IMR-90 (cell line): ENCODE measurements at regions not wholly inside any gene's neighbourhood (a gene's known extent, or its start where the extent isn't known, plus 50 kb on each side); places are given as distances from the start of the nearest gene placed in this dataset.
A peak's percentile ranks its signal among the peaks of the same experiment; 100 is the strongest.

ENCODE experiments used
- ATAC-seq: fragments of 200-7000 bp; cut with Tn5 transposase; 2 replicates; pipeline ENCODE4 v1.9.1; 2020; ENCODE audit warnings: low read depth, mild to moderate bottlenecking, moderate library complexity
- BruUV-seq: library from RNA; stranded (reverse); fragments of 400-500 nt; replicated peaks from 2 replicates; lab custom pipeline; 2021; lab: Mats Ljungman, UMichigan
- CTCF ChIA-PET: fragments of 300-600 bp; formaldehyde crosslinking; extraction: SDS; loops from one replicate; lab custom pipeline; 2021; ENCODE audit warnings: antibody characterized with exemption; lab: Yijun Ruan, JAX
- POLR2A ChIA-PET: fragments of 300-600 bp; sonication (Branson Sonifier 250); formaldehyde crosslinking; loops from one replicate; lab custom pipeline; 2022; ENCODE audit warnings: antibody characterized with exemption; ENCODE audit not compliant: unreplicated experiment; lab: Charles Lee
- DNase-seq: peaks from one replicate; pipeline ENCODE4 v3.0.0; 2013
- H2AFZ ChIP-seq: replicated peaks from 2 replicates; pipeline ENCODE3; 2013; ENCODE audit warnings: low read length, mild to moderate bottlenecking; ENCODE audit not compliant: poor library complexity
- H2AK5ac ChIP-seq: 2 replicates; pipeline ENCODE4 v1.6.1; 2013; ENCODE audit warnings: low read depth, low read length, inconsistent platforms
- H2AK9ac ChIP-seq: replicated peaks from 2 replicates; pipeline ENCODE3; 2013; ENCODE audit warnings: mild to moderate bottlenecking, low read depth, low read length, moderate library complexity; ENCODE audit not compliant: poor library complexity
- H2BK120ac ChIP-seq: 2 replicates; pipeline ENCODE4 v1.6.1; 2013; ENCODE audit warnings: low read depth, low read length, inconsistent platforms
- H2BK15ac ChIP-seq: 3 replicates; pipeline ENCODE4 v1.6.1; 2013; ENCODE audit warnings: low read depth, low read length, inconsistent platforms
- H2BK20ac ChIP-seq: 2 replicates; pipeline ENCODE4 v1.6.1; 2013; ENCODE audit warnings: low read depth, mild to moderate bottlenecking, inconsistent platforms, low read length, moderate library complexity
- H2BK5ac ChIP-seq: 2 replicates; pipeline ENCODE4 v1.6.1; 2013; ENCODE audit warnings: mild to moderate bottlenecking, low read depth, low read length, inconsistent platforms; ENCODE audit not compliant: poor library complexity, severe bottlenecking
- H3K14ac ChIP-seq: replicated peaks from 2 replicates; pipeline ENCODE4 v1.6.1; 2013; ENCODE audit warnings: low read depth, low read length, inconsistent platforms
- H3K18ac ChIP-seq: 2 replicates; pipeline ENCODE4 v1.6.1; 2013; ENCODE audit warnings: low read depth, low read length, control low read depth
- H3K23ac ChIP-seq: 2 replicates; pipeline ENCODE4 v1.6.1; 2013; ENCODE audit warnings: low read depth, low read length, inconsistent platforms
- H3K27ac ChIP-seq: 2 replicates; pipeline ENCODE4 v1.5.1; 2013; ENCODE audit warnings: mild to moderate bottlenecking, control low read depth, low read length; ENCODE audit not compliant: insufficient read depth
- H3K27me3 ChIP-seq: 2 replicates; pipeline ENCODE4 v1.6.1; 2013; ENCODE audit warnings: low read length; ENCODE audit not compliant: control insufficient read depth, insufficient read depth
- H3K36me3 ChIP-seq: 2 replicates; pipeline ENCODE4 v1.6.1; 2013; ENCODE audit warnings: low read length, mixed read lengths; ENCODE audit not compliant: control insufficient read depth, insufficient read depth
- H3K4ac ChIP-seq: 2 replicates; pipeline ENCODE4 v1.6.1; 2013; ENCODE audit warnings: low read depth, low read length, inconsistent platforms
- H3K4me1 ChIP-seq: 2 replicates; pipeline ENCODE4 v1.6.1; 2013; ENCODE audit warnings: low read length, mixed read lengths; ENCODE audit not compliant: control insufficient read depth, insufficient read depth
- H3K4me2 ChIP-seq: 2 replicates; pipeline ENCODE4 v1.6.1; 2013; ENCODE audit warnings: low read depth, mild to moderate bottlenecking, control low read depth, low read length, moderate library complexity
- H3K4me3 ChIP-seq: 2 replicates; pipeline ENCODE4 v1.5.1; 2013; ENCODE audit warnings: low read depth, mild to moderate bottlenecking, control low read depth, low read length, moderate library complexity; ENCODE audit not compliant: insufficient read depth
- H3K56ac ChIP-seq: 2 replicates; pipeline ENCODE4 v1.6.1; 2013; ENCODE audit warnings: low read length, inconsistent platforms; ENCODE audit not compliant: insufficient read depth; ENCODE audit errors: extremely low read depth
- H3K79me1 ChIP-seq, 2 experiments: 2 replicates each; pipeline ENCODE4 v1.6.1; 2013; ENCODE audit warnings: low read length in 2 of 2, inconsistent platforms in 1 of 2, low read depth in 1 of 2
- H3K9ac ChIP-seq: 2 replicates; pipeline ENCODE4 v1.6.1; 2013; ENCODE audit warnings: low read depth, low read length, control low read depth
- H3K9me1 ChIP-seq: 2 replicates; pipeline ENCODE4 v1.6.1; 2013; ENCODE audit warnings: low read length, inconsistent platforms; ENCODE audit not compliant: insufficient read depth
- H3K9me3 ChIP-seq: 2 replicates; pipeline ENCODE4 v1.6.1; 2013; ENCODE audit warnings: low read length; ENCODE audit not compliant: control insufficient read depth, insufficient read depth
- H4K20me1 ChIP-seq: 2 replicates; pipeline ENCODE4 v1.6.1; 2013; ENCODE audit warnings: low read length, inconsistent platforms; ENCODE audit not compliant: insufficient read depth
- H4K5ac ChIP-seq: 2 replicates; pipeline ENCODE4 v1.6.1; 2013; ENCODE audit warnings: mild to moderate bottlenecking, low read depth, low read length, control low read depth
- H4K8ac ChIP-seq, 2 experiments: 2 replicates each; pipeline ENCODE4 v1.6.1; 2013; ENCODE audit warnings: low read depth in 2 of 2, low read length in 2 of 2, control low read depth in 1 of 2, inconsistent platforms in 1 of 2
- H4K91ac ChIP-seq: 2 replicates; pipeline ENCODE4 v1.6.1; 2013; ENCODE audit warnings: low read depth, low read length, inconsistent platforms; ENCODE audit not compliant: insufficient read depth
- BHLHE40 ChIP-seq: fragments of 150-350 bp; IDR thresholded peaks from 2 replicates; pipeline ENCODE4 v1.6.1; 2016; ENCODE audit warnings: mild to moderate bottlenecking, low read depth, low read length
- CEBPB ChIP-seq: IDR thresholded peaks from 2 replicates; pipeline ENCODE4 v1.6.1; 2012; ENCODE audit warnings: low read depth, low read length, improper control_type of control experiment
- CHD1 ChIP-seq: IDR thresholded peaks from 2 replicates; pipeline ENCODE4 v1.6.1; 2012; ENCODE audit warnings: low read depth, low read length, improper control_type of control experiment
- FOS ChIP-seq: fragments of 150-350 bp; IDR thresholded peaks from 2 replicates; pipeline ENCODE4 v1.6.1; 2016; ENCODE audit warnings: low read depth, low read length
- MAFK ChIP-seq: IDR thresholded peaks from 2 replicates; pipeline ENCODE4 v1.6.1; 2012; ENCODE audit warnings: low read depth, low read length, improper control_type of control experiment
- MAZ ChIP-seq: IDR thresholded peaks from 2 replicates; pipeline ENCODE4 v1.6.1; 2012; ENCODE audit warnings: low read depth, mild to moderate bottlenecking, low read length, improper control_type of control experiment, moderate library complexity, borderline replicate concordance
- MXI1 ChIP-seq: IDR thresholded peaks from 2 replicates; pipeline ENCODE4 v1.6.1; 2012; ENCODE audit warnings: low read depth, mild to moderate bottlenecking, low read length, moderate library complexity, borderline replicate concordance
- NFE2L2 ChIP-seq: fragments of 150-350 bp; IDR thresholded peaks from 2 replicates; pipeline ENCODE4 v1.6.1; 2016; ENCODE audit warnings: low read depth, mild to moderate bottlenecking, low read length
- POLR2A ChIP-seq: IDR thresholded peaks from 2 replicates; pipeline ENCODE4 v1.6.1; 2012; ENCODE audit warnings: mild to moderate bottlenecking, low read depth, low read length
- RCOR1 ChIP-seq: IDR thresholded peaks from 2 replicates; pipeline ENCODE4 v1.6.1; 2012; ENCODE audit warnings: mild to moderate bottlenecking, low read length, improper control_type of control experiment; ENCODE audit not compliant: insufficient replicate concordance
- RFX5 ChIP-seq: IDR thresholded peaks from 2 replicates; pipeline ENCODE4 v1.8.0; 2012; ENCODE audit warnings: low read depth, mild to moderate bottlenecking, low read length, moderate library complexity
- SMC3 ChIP-seq: fragments of 150-350 bp; IDR thresholded peaks from 2 replicates; pipeline ENCODE4 v1.6.1; 2016; ENCODE audit warnings: low read depth, mild to moderate bottlenecking, antibody characterized with exemption, low read length, moderate library complexity
- WGBS, 2 experiments: methylation state at CpG; one replicate each; pipeline versions ENCODE4 v1.1.5 to v1.1.7; 2013; ENCODE audit warnings: missing lambda C conversion rate in 2 of 2; ENCODE audit not compliant: insufficient read length in 1 of 2; ENCODE audit errors: extremely low coverage in 2 of 2; 5-methylcytosine and 5-hydroxymethylcytosine counted together
- dilution Hi-C: fragments of 300-500 bp; cut with HindIII; formaldehyde crosslinking; loops from one replicate; pipeline ENCODE4 v1.14.3; 2018; ENCODE audit warnings: low sequenced_read_pairs; ENCODE audit not compliant: unreplicated experiment
- in situ Hi-C: fragments of 300-500 bp; cut with MboI; formaldehyde crosslinking; loops from 3 replicates; pipeline ENCODE4 v1.14.3; 2019; ENCODE audit warnings: low sequenced_read_pairs, inconsistent platforms, mixed read lengths
- intact Hi-C: fragments of 100-400 bp; cut with micrococcal nuclease; formaldehyde crosslinking; loops from 2 replicates; pipeline ENCODE4 v1.10.0; 2022
- TF ChIP-seq, protein P1 (sequence below): conservative IDR thresholded peaks from 2 replicates; pipeline ENCODE4 v1.5.1; 2012; ENCODE audit warnings: mild to moderate bottlenecking, low read depth, low read length, improper control_type of control experiment
- TF ChIP-seq, protein P2 (sequence below): fragments of 150-350 bp; IDR thresholded peaks from 2 replicates; pipeline ENCODE4 v1.6.1; 2016; ENCODE audit warnings: low read depth, mild to moderate bottlenecking, low read length, moderate library complexity, borderline replicate concordance
- TF ChIP-seq, protein P3 (sequence below): fragments of 150-350 bp; IDR thresholded peaks from 2 replicates; pipeline ENCODE4 v1.6.1; 2017; ENCODE audit warnings: mild to moderate bottlenecking, antibody characterized with exemption, low read length, low read depth

DNA sequence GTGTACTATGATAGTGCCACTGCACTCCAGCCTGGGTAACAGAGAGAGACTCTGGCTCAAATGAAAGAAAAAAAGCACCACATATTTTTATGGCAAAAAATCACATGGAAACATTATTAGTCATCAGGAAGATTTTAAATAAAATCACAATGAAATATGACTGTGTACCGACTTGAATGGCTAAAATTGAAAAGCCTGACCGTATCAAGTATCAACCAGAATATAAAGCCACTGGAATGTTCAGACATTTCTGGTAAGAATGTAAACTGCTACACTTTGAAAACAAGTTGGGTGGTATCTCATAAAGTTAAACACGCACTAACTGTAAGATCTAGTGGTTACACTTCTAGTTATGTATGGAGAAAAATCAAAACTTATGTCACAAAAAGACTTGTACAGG lies 306.7 kb upstream of the MBL2 start:
- H3K56ac ChIP-seq, result no peak overlapping the region
- no peak overlapping the region for H4K8ac ChIP-seq
- H3K27me3 ChIP-seq, result no peaks in the 10 kb centered on the region
- H3K36me3 ChIP-seq, result no peaks in the 10 kb centered on the region
- no peaks in the 10 kb centered on the region for H3K9me1 ChIP-seq
- H4K5ac ChIP-seq, result no peak overlapping the region
- CTCF ChIA-PET, result no interaction called here
- no peak overlapping the region for H2BK20ac ChIP-seq
- no peak overlapping the region for H3K18ac ChIP-seq
- no peak overlapping the region for H2AFZ ChIP-seq
- TF ChIP-seq MAZ, result no peak
- TF ChIP-seq, protein P1, sequence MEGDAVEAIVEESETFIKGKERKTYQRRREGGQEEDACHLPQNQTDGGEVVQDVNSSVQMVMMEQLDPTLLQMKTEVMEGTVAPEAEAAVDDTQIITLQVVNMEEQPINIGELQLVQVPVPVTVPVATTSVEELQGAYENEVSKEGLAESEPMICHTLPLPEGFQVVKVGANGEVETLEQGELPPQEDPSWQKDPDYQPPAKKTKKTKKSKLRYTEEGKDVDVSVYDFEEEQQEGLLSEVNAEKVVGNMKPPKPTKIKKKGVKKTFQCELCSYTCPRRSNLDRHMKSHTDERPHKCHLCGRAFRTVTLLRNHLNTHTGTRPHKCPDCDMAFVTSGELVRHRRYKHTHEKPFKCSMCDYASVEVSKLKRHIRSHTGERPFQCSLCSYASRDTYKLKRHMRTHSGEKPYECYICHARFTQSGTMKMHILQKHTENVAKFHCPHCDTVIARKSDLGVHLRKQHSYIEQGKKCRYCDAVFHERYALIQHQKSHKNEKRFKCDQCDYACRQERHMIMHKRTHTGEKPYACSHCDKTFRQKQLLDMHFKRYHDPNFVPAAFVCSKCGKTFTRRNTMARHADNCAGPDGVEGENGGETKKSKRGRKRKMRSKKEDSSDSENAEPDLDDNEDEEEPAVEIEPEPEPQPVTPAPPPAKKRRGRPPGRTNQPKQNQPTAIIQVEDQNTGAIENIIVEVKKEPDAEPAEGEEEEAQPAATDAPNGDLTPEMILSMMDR, result no peak
- TF ChIP-seq BHLHE40, result no peak
- TF ChIP-seq, protein P2, sequence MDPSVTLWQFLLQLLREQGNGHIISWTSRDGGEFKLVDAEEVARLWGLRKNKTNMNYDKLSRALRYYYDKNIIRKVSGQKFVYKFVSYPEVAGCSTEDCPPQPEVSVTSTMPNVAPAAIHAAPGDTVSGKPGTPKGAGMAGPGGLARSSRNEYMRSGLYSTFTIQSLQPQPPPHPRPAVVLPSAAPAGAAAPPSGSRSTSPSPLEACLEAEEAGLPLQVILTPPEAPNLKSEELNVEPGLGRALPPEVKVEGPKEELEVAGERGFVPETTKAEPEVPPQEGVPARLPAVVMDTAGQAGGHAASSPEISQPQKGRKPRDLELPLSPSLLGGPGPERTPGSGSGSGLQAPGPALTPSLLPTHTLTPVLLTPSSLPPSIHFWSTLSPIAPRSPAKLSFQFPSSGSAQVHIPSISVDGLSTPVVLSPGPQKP, result no peak
- TF ChIP-seq MAFK, result no peak
- TF ChIP-seq POLR2A, result no peak
- no peak for TF ChIP-seq CEBPB
- TF ChIP-seq SMC3, result no peak
- TF ChIP-seq NFE2L2, result no peak
- no peak for TF ChIP-seq RFX5
- TF ChIP-seq CHD1, result no peak
- TF ChIP-seq RCOR1, result no peak
- TF ChIP-seq, protein P3, sequence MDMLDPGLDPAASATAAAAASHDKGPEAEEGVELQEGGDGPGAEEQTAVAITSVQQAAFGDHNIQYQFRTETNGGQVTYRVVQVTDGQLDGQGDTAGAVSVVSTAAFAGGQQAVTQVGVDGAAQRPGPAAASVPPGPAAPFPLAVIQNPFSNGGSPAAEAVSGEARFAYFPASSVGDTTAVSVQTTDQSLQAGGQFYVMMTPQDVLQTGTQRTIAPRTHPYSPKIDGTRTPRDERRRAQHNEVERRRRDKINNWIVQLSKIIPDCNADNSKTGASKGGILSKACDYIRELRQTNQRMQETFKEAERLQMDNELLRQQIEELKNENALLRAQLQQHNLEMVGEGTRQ, result no peak
- no peak for TF ChIP-seq FOS
- no peak for TF ChIP-seq MXI1
- H2AK9ac ChIP-seq, result no peak overlapping the region
- H4K91ac ChIP-seq, result no peak overlapping the region
- dilution Hi-C loops (no loop called here), in situ Hi-C loops (no loop called here), intact Hi-C loops (no loop called here)
- H3K14ac ChIP-seq, result no peak overlapping the region
- no peak overlapping the region for H3K27ac ChIP-seq
- H4K20me1 ChIP-seq, result no peaks in the 10 kb centered on the region
- no peak overlapping the region for H3K4me2 ChIP-seq
- H3K9ac ChIP-seq, result no peak overlapping the region
- H2BK120ac ChIP-seq, result no peak overlapping the region
- H2AK5ac ChIP-seq, result no peak overlapping the region
- H3K79me1 ChIP-seq, result no peaks in the 10 kb centered on the region
- H3K4me1 ChIP-seq, result no peaks in the 10 kb centered on the region
- H3K9me3 ChIP-seq, result no peaks in the 10 kb centered on the region
- no CpG with 5 or more reads among the region's 3 CpGs for WGBS, 2 experiments
- POLR2A ChIA-PET, result no interaction called here
- H2BK5ac ChIP-seq, result no peak overlapping the region
- no peak overlapping the region for H3K4me3 ChIP-seq
- DNase-seq (peak; percentile 0), ATAC-seq (no peak)
- H3K23ac ChIP-seq, result no peak overlapping the region
- no peak overlapping the region for H2BK15ac ChIP-seq
- H3K4ac ChIP-seq, result no peak overlapping the region
- no TSS peak for BruUV-seq
